ENCODE measurements at regions not wholly inside any gene's neighbourhood (a gene's known extent, or its start where the extent isn't known, plus 50 kb on each side); places are given as distances from the start of the nearest gene placed in this dataset.

DNA sequence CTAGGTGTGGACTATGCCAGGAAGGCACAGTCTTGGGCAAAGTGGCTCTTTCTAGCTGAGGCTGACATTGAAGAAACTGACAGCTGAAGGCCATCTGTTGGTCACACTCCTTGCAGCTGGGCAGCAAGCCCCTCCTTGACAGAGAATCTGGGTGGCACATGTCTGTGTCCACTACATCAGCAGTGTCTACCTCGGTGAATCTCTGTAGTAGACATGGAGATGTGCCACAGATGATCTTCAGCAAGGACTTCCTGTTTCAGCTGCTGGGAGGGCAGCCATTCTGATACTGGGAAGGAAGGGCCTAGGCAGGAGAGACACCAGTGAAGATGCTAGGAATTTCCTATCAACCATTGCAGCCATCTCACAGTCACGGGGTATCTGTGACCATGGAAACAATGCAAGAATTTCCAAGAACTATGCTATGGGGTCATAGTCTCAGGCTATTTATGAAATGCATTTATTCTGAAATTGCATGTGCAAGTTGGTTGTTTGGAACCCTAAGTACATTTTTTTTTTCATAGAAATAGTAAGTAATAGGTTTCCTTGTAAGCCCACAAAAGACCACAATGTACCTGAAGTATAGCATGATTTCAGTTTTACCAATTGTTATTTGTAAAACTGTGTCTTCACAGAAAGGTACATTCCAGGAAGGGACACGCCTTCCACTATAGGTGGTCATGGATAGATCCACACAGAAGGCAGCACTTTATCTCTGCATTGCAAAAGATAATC, 63.8 kb upstream of the DARS1 start:
- WGBS, 2 experiments (ENCODE audit: insufficient coverage in 1 of 2, insufficient read length in 1 of 2): 0 to 60% methylated on average over 1 to 3 of the region's 3 CpGs
- no peak overlapping the region for H3K27ac Mint-ChIP-seq
- H3K4me3 ChIP-seq (ENCODE audit: low read length): no peak overlapping the region
- no peaks in the 10 kb centered on the region for H3K9me3 ChIP-seq (ENCODE audit: control insufficient read depth, low read length)
- H3K27me3 Mint-ChIP-seq (ENCODE audit: insufficient read depth): peaks cover 12% of the 10 kb centered on the region
- no peaks in the 10 kb centered on the region for H3K9me3 Mint-ChIP-seq
- peaks cover 5% of the 10 kb centered on the region for H3K4me1 ChIP-seq (ENCODE audit: control insufficient read depth, insufficient read depth, low read length)
- H3K27me3 ChIP-seq (ENCODE audit: control insufficient read depth, insufficient read depth, low read length, poor library complexity, severe bottlenecking): peaks cover 4% of the 10 kb centered on the region
- peaks cover 22% of the 10 kb centered on the region for H3K4me1 Mint-ChIP-seq
- DNase-seq: no peak
- no peaks in the 10 kb centered on the region for H3K36me3 Mint-ChIP-seq (ENCODE audit: low read depth)
- no peak overlapping the region for H3K4me3 Mint-ChIP-seq
- H3K36me3 ChIP-seq (ENCODE audit: control insufficient read depth, insufficient read depth, low read length): no peaks in the 10 kb centered on the region
- H3K27ac ChIP-seq (ENCODE audit: low read depth, low read length): peak overlapping the region; percentile 19
- TF ChIP-seq, protein P1, sequence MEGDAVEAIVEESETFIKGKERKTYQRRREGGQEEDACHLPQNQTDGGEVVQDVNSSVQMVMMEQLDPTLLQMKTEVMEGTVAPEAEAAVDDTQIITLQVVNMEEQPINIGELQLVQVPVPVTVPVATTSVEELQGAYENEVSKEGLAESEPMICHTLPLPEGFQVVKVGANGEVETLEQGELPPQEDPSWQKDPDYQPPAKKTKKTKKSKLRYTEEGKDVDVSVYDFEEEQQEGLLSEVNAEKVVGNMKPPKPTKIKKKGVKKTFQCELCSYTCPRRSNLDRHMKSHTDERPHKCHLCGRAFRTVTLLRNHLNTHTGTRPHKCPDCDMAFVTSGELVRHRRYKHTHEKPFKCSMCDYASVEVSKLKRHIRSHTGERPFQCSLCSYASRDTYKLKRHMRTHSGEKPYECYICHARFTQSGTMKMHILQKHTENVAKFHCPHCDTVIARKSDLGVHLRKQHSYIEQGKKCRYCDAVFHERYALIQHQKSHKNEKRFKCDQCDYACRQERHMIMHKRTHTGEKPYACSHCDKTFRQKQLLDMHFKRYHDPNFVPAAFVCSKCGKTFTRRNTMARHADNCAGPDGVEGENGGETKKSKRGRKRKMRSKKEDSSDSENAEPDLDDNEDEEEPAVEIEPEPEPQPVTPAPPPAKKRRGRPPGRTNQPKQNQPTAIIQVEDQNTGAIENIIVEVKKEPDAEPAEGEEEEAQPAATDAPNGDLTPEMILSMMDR (conservative IDR thresholded peaks at IDR 0.05): no peak
- H3K9ac ChIP-seq (ENCODE audit: extremely low read depth, low read length, poor library complexity, severe bottlenecking): no peak overlapping the region

DNA sequence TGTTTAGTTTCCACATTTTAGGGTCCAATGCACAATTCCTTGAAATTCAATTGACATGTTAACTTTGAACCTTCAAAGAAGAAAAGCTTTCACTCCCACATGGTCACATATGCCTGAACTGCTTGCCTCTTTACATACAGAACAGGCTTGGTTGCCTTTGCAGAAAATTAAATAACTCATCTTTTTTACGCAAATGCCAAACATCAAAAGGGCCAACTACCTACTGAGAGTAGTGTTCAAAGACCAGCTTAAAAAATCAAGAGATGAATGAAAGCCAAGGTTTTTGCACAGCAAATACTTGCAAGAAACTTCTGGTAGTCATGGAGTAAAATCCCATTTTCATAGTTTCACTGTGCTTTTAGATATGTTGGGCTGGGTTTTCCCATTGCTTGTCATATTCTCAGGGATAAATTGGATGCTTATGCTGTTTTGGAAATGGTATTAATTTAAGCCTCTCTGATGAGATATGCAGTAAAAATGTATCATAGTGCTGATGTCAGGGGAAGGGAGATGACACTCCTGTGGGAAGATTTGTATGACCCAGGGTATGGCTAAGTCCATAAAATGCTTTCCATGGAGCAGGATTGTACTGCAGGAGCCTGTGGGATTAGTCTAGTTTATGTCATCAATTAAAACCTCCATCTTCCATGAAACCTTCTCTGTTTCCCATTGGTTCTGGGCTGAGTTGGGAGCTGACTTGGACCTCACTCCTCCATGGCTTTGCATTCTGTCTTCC, 60.6 kb upstream of the DARS1 start:
- H3K27me3 ChIP-seq (ENCODE audit: control insufficient read depth, insufficient read depth, low read length, poor library complexity, severe bottlenecking): peaks cover 4% of the 10 kb centered on the region
- H3K4me3 ChIP-seq (ENCODE audit: low read length): no peak overlapping the region
- Mint-ChIP-seq H3K36me3 (ENCODE audit: low read depth) (no peaks in the 10 kb centered on the region), H3K9me3 (no peaks in the 10 kb centered on the region), H3K27me3 (ENCODE audit: insufficient read depth) (peaks cover 12% of the 10 kb centered on the region), H3K27ac (no peak overlapping the region), H3K4me3 (no peak overlapping the region), H3K4me1 (peaks cover 7% of the 10 kb centered on the region)
- peaks cover 5% of the 10 kb centered on the region for H3K4me1 ChIP-seq (ENCODE audit: control insufficient read depth, insufficient read depth, low read length)
- H3K36me3 ChIP-seq (ENCODE audit: control insufficient read depth, insufficient read depth, low read length): no peaks in the 10 kb centered on the region
- no peaks in the 10 kb centered on the region for H3K9me3 ChIP-seq (ENCODE audit: control insufficient read depth, low read length)
- DNase-seq: no peak
- TF ChIP-seq, protein P1 (conservative IDR thresholded peaks at IDR 0.05): no peak
- 100% methylated on average over 1 of the region's 1 CpG for WGBS, 2 experiments (ENCODE audit: insufficient coverage in 1 of 2, insufficient read length in 1 of 2)
- H3K9ac ChIP-seq (ENCODE audit: extremely low read depth, low read length, poor library complexity, severe bottlenecking): no peak overlapping the region
- H3K27ac ChIP-seq (ENCODE audit: low read depth, low read length): no peak overlapping the region

DNA sequence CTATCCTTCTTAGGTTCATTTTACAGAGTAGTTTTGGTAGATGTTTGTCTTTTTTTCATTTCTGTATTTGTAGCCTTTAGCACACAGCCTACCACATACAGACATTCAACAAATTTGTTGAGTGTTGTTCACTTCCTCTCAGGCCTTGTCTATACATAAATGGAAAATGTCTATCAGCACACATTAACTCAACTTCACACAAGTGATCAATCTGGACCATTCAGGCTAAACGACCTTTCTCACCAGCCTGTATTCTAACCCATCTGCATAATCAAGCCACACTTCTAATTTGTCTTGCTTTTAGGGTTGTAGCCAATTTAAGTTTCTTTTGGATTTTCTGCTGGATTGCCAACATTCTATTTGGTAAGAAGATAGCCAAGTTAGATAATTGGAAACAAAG, 59.9 kb upstream of the DARS1 start:
- H3K27ac ChIP-seq (ENCODE audit: low read depth, low read length): no peak overlapping the region
- Mint-ChIP-seq H3K4me3 (no peak overlapping the region), H3K4me1 (peaks cover 10% of the 10 kb centered on the region), H3K27ac (no peak overlapping the region), H3K9me3 (no peaks in the 10 kb centered on the region), H3K27me3 (ENCODE audit: insufficient read depth) (peaks cover 12% of the 10 kb centered on the region), H3K36me3 (ENCODE audit: low read depth) (no peaks in the 10 kb centered on the region)
- no peaks in the 10 kb centered on the region for H3K9me3 ChIP-seq (ENCODE audit: control insufficient read depth, low read length)
- no peaks in the 10 kb centered on the region for H3K36me3 ChIP-seq (ENCODE audit: control insufficient read depth, insufficient read depth, low read length)
- H3K27me3 ChIP-seq (ENCODE audit: control insufficient read depth, insufficient read depth, low read length, poor library complexity, severe bottlenecking): peaks cover 4% of the 10 kb centered on the region
- H3K4me3 ChIP-seq (ENCODE audit: low read length): no peak overlapping the region
- no peak for DNase-seq
- WGBS, 2 experiments (ENCODE audit: insufficient coverage in 1 of 2, insufficient read length in 1 of 2): 76% methylated on average over 1 of the region's 1 CpG; no CpG with 5 or more reads in 1 of the 2 experiments
- H3K9ac ChIP-seq (ENCODE audit: extremely low read depth, low read length, poor library complexity, severe bottlenecking): no peak overlapping the region
- TF ChIP-seq, protein P1 (conservative IDR thresholded peaks at IDR 0.05): no peak
- H3K4me1 ChIP-seq (ENCODE audit: control insufficient read depth, insufficient read depth, low read length): peaks cover 5% of the 10 kb centered on the region
